ENCODE measurements at regions not wholly inside any gene's neighbourhood (a gene's known extent, or its start where the extent isn't known, plus 50 kb on each side); places are given as distances from the start of the nearest gene placed in this dataset.

- TF ChIP-seq CTCF (IDR thresholded peaks at IDR 0.05) = no peak
- TF ChIP-seq POLR2A (IDR thresholded peaks at IDR 0.05) = no peak
Observed at GRCh38 chr4:154999950-155000578, 208.4 kb upstream of the NPY2R start.
